K562 (cell line): ENCODE measurements at regions not wholly inside any gene's neighbourhood (a gene's known extent, or its start where the extent isn't known, plus 50 kb on each side); places are given as distances from the start of the nearest gene placed in this dataset.

Experiments
- CCAR2 ChIP-seq: fragments of 200-400 bp; formaldehyde crosslinking; IDR thresholded peaks from 2 replicates; pipeline ENCODE4 v1.6.1; 2017; ENCODE audit warnings: mild to moderate bottlenecking, low read depth, low read length
- CCNT2 ChIP-seq: IDR thresholded peaks from 2 replicates; pipeline ENCODE4 v1.6.1; 2011; ENCODE audit warnings: borderline replicate concordance, low read depth, mild to moderate bottlenecking, moderate library complexity, mixed read lengths, low read length; ENCODE audit not compliant: insufficient read length; ENCODE audit errors: extremely low read depth
- CLOCK ChIP-seq: fragments of 250-450 bp; sonication (Bioruptor Pico); IDR thresholded peaks from 2 replicates; pipeline ENCODE4 v1.4.0; 2020; ENCODE audit warnings: mild to moderate bottlenecking, moderate library complexity, borderline replicate concordance
- HSF4 ChIP-seq: fragments of 250-450 bp; sonication (Bioruptor Pico); IDR thresholded peaks from 2 replicates; pipeline ENCODE4 v2.1.2; 2022; ENCODE audit warnings: mild to moderate bottlenecking, moderate library complexity, borderline replicate concordance
- IFI16 ChIP-seq: fragments of 250-450 bp; sonication (Bioruptor Pico); IDR thresholded peaks from 2 replicates; pipeline ENCODE4 v2.1.2; 2022; ENCODE audit warnings: mild to moderate bottlenecking, inconsistent platforms
- NELFE ChIP-seq: IDR thresholded peaks from 2 replicates; pipeline ENCODE4 v1.6.1; 2011; ENCODE audit warnings: mild to moderate bottlenecking; ENCODE audit not compliant: insufficient read depth, insufficient read length
- POLR2G ChIP-seq: fragments of 200-400 bp; formaldehyde crosslinking; IDR thresholded peaks from 2 replicates; pipeline ENCODE4 v1.6.1; 2017; ENCODE audit warnings: low read depth, mild to moderate bottlenecking, antibody characterized with exemption, low read length, moderate library complexity
- ZC3H11A ChIP-seq: IDR thresholded peaks from 2 replicates; pipeline ENCODE4 v1.6.1; 2012; ENCODE audit warnings: low read depth, low read length, improper control_type of control experiment
- ZNF197 ChIP-seq: fragments of 200-800 bp; sonication (Bioruptor generic); IDR thresholded peaks from 2 replicates; pipeline ENCODE4 v1.6.1; 2016; ENCODE audit warnings: low read depth, missing genetic modification characterization, missing compliant biosample characterization
- ZNF354B ChIP-seq: fragments of 250-450 bp; sonication (Bioruptor Pico); IDR thresholded peaks from 2 replicates; pipeline ENCODE4 v1.4.0; 2020
- ZNF655 ChIP-seq: fragments of 250-450 bp; sonication (Bioruptor Pico); IDR thresholded peaks from 2 replicates; pipeline ENCODE4 v1.5.0; 2021
- TF ChIP-seq, protein P1 (sequence below): fragments of 450-650 bp; IDR thresholded peaks from one replicate; pipeline ENCODE4 v1.6.1; 2018; ENCODE audit warnings: mild to moderate bottlenecking, moderate library complexity; ENCODE audit not compliant: partially characterized antibody
- TF ChIP-seq, protein P2 (sequence below), 2 experiments: fragments of 450-650 bp; IDR thresholded peaks; 2 replicates each; pipeline ENCODE4 v1.6.1; 2016
- TF ChIP-seq, protein P3 (sequence below), 2 experiments: IDR thresholded peaks; 2 replicates each; pipeline ENCODE4 v1.6.1; 2012; ENCODE audit warnings: improper control_type of control experiment in 2 of 2, low read depth in 2 of 2, low read length in 2 of 2, borderline replicate concordance in 1 of 2

DNA sequence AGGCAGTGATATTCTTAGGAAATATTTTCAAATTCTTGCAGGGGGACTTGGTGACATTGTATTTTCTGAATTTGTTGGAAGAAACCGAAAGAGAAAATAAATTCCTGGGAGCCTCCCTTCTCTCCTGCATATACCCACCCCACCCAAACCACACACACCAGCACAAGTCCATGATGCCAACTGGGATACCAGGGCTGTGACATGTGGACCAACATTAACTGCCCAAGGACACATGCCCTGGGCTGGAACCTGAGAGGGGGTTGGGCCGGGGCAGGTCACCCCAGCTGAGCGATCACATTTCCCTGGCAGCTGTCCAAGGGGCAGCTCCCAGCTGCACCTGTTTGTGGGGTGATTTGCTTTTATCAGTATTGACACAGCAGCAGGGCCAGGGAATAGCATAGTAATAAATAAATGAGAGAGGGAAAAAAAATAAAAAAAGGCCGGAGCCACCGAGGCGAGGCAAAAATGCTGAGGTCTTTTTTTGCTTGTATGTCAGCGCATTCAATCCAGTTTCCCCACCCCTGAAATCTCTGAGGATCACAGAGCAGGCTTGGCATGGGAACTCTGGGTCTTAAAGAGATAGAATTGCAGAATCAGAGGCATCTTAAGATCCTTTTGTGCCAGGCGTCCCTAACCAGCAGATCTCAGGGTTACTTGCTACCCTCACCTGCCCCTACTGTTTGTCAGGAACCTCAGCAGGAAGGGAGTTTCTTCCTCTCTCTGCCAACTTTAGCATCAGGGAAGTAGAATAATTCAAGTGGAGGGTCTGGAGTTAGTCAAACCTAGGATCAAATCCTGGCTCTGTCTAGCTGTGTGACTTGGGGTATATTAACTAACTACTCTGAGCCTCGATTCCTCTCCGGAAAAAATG lies 66.5 kb upstream of the PIM1 start (continued):
- TF ChIP-seq, protein P1, sequence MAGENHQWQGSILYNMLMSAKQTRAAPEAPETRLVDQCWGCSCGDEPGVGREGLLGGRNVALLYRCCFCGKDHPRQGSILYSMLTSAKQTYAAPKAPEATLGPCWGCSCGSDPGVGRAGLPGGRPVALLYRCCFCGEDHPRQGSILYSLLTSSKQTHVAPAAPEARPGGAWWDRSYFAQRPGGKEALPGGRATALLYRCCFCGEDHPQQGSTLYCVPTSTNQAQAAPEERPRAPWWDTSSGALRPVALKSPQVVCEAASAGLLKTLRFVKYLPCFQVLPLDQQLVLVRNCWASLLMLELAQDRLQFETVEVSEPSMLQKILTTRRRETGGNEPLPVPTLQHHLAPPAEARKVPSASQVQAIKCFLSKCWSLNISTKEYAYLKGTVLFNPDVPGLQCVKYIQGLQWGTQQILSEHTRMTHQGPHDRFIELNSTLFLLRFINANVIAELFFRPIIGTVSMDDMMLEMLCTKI, result no peak
- TF ChIP-seq CCAR2 (no peak), ZNF655 (CRISPR knock-in tag) (no peak), IFI16 (CRISPR knock-in tag) (no peak), HSF4 (CRISPR knock-in tag) (peak; percentile 61; the same call in 1 of the 2 replicates), NELFE (no peak), POLR2G (no peak), ZNF197 (CRISPR knock-in tag) (0 out of 2 replicates have a peak, but pooled peaks have one; percentile 80), CLOCK (CRISPR knock-in tag) (no peak), ZNF354B (CRISPR knock-in tag) (no peak), CCNT2 (peak; percentile 98), ZC3H11A (no peak)
- TF ChIP-seq, protein P2, sequence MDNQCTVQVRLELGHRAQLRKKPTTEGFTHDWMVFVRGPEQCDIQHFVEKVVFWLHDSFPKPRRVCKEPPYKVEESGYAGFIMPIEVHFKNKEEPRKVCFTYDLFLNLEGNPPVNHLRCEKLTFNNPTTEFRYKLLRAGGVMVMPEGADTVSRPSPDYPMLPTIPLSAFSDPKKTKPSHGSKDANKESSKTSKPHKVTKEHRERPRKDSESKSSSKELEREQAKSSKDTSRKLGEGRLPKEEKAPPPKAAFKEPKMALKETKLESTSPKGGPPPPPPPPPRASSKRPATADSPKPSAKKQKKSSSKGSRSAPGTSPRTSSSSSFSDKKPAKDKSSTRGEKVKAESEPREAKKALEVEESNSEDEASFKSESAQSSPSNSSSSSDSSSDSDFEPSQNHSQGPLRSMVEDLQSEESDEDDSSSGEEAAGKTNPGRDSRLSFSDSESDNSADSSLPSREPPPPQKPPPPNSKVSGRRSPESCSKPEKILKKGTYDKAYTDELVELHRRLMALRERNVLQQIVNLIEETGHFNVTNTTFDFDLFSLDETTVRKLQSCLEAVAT (IDR thresholded peaks at IDR 0.05), result peak in 1 of 2 experiments; percentile 90; a peak in 2 of 4 replicates
- TF ChIP-seq, protein P3, sequence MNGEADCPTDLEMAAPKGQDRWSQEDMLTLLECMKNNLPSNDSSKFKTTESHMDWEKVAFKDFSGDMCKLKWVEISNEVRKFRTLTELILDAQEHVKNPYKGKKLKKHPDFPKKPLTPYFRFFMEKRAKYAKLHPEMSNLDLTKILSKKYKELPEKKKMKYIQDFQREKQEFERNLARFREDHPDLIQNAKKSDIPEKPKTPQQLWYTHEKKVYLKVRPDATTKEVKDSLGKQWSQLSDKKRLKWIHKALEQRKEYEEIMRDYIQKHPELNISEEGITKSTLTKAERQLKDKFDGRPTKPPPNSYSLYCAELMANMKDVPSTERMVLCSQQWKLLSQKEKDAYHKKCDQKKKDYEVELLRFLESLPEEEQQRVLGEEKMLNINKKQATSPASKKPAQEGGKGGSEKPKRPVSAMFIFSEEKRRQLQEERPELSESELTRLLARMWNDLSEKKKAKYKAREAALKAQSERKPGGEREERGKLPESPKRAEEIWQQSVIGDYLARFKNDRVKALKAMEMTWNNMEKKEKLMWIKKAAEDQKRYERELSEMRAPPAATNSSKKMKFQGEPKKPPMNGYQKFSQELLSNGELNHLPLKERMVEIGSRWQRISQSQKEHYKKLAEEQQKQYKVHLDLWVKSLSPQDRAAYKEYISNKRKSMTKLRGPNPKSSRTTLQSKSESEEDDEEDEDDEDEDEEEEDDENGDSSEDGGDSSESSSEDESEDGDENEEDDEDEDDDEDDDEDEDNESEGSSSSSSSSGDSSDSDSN (IDR thresholded peaks at IDR 0.05; ENCODE audit: borderline replicate concordance in 1 of 2, low read depth in 2 of 2, low read length in 2 of 2), result no peak
